ENCODE measurements at regions not wholly inside any gene's neighbourhood (a gene's known extent, or its start where the extent isn't known, plus 50 kb on each side); places are given as distances from the start of the nearest gene placed in this dataset.

DNA sequence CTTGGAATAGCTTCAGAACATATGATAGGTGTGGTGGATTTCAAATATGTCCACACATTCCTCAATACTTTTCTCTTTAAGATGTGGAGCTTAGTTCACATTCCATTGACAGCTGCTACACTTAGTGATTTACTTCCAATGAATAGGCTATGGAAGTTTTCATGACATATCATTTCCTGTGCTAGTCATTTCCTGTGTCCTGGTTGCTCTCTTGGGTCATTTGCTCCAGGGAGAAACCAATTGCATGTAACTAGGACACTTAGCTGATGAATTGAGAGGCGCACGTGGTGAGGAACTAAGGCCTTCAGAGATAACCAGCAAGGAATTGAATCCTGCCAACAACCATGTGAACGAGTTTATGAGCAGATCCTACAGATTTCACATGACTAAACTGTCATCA, 120.9 kb downstream of the SLC17A6 start:
- TF ChIP-seq, protein P1, sequence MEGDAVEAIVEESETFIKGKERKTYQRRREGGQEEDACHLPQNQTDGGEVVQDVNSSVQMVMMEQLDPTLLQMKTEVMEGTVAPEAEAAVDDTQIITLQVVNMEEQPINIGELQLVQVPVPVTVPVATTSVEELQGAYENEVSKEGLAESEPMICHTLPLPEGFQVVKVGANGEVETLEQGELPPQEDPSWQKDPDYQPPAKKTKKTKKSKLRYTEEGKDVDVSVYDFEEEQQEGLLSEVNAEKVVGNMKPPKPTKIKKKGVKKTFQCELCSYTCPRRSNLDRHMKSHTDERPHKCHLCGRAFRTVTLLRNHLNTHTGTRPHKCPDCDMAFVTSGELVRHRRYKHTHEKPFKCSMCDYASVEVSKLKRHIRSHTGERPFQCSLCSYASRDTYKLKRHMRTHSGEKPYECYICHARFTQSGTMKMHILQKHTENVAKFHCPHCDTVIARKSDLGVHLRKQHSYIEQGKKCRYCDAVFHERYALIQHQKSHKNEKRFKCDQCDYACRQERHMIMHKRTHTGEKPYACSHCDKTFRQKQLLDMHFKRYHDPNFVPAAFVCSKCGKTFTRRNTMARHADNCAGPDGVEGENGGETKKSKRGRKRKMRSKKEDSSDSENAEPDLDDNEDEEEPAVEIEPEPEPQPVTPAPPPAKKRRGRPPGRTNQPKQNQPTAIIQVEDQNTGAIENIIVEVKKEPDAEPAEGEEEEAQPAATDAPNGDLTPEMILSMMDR (conservative IDR thresholded peaks at IDR 0.05; ENCODE audit: control insufficient read depth, insufficient read depth, low read depth, low read length) = no peak
- H3K4me3 ChIP-seq (ENCODE audit: control insufficient read depth, low read depth, low read length) = no peak overlapping the region
- DNase-seq (ENCODE audit: low read depth) = peak; percentile 60

DNA sequence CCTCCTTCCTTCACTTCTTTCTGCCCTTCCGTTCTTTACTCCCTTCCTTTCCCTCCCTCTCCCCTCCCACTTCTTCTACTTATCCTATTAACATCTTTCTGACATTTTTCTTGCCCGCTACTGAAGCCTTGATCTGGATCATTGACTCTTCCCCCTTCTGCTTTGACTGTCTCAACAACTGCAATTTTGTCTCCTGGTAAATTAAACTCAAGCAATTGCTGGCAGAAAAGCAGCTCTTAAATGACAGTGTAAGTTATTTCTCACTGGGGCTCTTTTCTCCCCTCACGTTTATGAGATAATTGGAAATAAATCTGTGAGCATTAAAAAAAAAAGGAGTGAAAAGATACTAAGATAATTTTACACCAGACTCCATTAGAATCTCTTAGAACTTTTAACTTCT, 120.0 kb downstream of the SLC17A6 start:
- TF ChIP-seq, protein P1 (conservative IDR thresholded peaks at IDR 0.05; ENCODE audit: control insufficient read depth, insufficient read depth, low read depth, low read length) = no peak
- no peak overlapping the region for H3K4me3 ChIP-seq (ENCODE audit: control insufficient read depth, low read depth, low read length)
- no peak for DNase-seq (ENCODE audit: low read depth)

DNA sequence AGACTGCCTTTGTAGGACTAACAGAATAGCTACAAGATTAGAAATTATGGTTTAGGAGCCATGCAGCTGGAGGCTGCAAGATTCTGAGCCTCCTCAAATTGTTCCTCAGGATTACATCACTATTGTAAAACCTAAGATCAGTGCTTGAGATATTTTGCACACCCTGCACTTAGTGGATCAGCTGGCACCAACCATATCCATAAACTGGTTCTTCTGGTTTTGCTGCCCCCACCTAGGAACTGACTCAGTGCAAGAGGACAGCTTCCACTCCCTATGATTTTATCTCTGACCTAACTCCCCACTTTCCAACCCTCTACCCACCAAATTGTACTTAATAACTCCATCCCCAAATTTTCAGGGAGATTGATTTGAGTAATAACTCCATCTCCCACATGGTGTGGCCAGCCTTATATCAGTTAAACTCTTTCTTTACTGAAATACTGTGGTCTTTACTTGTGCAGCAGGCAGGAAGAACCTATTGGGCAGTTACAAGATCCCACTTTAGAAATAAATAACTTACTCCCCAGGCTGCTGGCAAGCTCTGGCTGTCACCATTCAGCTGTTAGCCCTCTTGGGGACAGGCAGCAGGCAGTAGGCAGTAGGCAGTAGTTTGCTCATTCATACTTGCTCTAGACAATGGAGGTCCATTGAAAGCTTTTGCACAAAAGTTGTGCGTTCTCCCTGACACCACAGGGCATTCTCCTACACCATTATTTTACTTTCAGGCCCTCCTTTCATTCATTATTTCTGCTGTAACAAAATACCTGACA, 119.0 kb downstream of the SLC17A6 start:
- no peak for DNase-seq (ENCODE audit: low read depth)
- H3K4me3 ChIP-seq (ENCODE audit: control insufficient read depth, low read depth, low read length) = no peak overlapping the region
- TF ChIP-seq, protein P1 (conservative IDR thresholded peaks at IDR 0.05; ENCODE audit: control insufficient read depth, insufficient read depth, low read depth, low read length) = no peak

DNA sequence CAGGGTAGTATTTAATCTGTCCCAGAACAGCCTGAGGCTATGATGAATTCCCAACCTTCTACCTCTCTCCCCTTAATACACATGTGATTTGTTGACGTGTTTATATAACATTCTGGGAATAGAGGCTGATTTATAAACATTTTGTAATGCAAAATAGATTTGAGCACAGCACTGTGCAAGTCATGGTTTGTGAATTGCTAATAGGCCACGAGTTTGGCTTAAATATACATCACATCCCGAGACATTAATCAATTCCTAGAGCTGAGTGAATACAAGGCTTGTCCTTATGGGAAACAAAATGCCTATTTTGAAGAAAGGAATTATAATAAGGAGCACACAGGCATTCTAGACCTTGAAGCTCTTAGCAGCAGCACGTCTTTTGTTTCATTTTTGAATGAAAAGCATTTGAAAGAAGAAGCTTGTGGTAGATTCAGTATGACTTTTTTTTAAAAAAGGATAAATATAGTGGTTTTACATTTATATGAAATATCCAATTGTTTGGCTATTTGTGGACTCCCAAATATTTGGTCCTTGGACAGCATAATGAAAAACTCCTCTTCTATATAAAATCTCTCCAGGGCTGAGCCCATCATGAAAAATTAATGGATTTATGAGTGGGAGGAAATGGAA, 116.4 kb downstream of the SLC17A6 start:
- no peak for DNase-seq (ENCODE audit: low read depth)
- no peak overlapping the region for H3K4me3 ChIP-seq (ENCODE audit: control insufficient read depth, low read depth, low read length)
- TF ChIP-seq, protein P1 (conservative IDR thresholded peaks at IDR 0.05; ENCODE audit: control insufficient read depth, insufficient read depth, low read depth, low read length) = no peak

- TF ChIP-seq, protein P1 (conservative IDR thresholded peaks at IDR 0.05; ENCODE audit: control insufficient read depth, insufficient read depth, low read depth, low read length) = no peak
- no peak overlapping the region for H3K4me3 ChIP-seq (ENCODE audit: control insufficient read depth, low read depth, low read length)
- no peak for DNase-seq (ENCODE audit: low read depth)
These were observed 111.3 kb downstream of the SLC17A6 start for GRCh38 chr11:22449441-22449840.

DNA sequence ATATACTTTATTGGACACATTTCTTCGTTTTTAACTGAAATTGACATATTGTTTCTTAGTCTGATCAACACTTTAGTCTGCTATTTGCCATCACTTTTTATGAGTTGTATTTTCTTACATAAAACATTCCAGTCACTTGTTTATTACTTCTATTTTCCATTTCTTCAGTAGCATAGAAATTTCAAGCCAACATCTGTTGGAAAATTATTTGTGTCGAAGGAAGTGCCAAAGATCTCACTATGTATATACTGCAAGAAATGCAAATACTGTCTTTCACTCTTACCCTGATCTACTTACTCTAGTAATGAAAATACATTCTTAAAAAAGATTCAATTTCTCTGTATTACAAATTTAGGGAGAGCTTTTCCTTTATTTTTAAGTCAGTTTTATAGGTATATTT, 105.9 kb downstream of the SLC17A6 start:
- no peak for DNase-seq (ENCODE audit: low read depth)
- TF ChIP-seq, protein P1 (conservative IDR thresholded peaks at IDR 0.05; ENCODE audit: control insufficient read depth, insufficient read depth, low read depth, low read length) = no peak
- H3K4me3 ChIP-seq (ENCODE audit: control insufficient read depth, low read depth, low read length) = no peak overlapping the region
